ENCODE measurements at regions not wholly inside any gene's neighbourhood (a gene's known extent, or its start where the extent isn't known, plus 50 kb on each side); places are given as distances from the start of the nearest gene placed in this dataset.

DNA sequence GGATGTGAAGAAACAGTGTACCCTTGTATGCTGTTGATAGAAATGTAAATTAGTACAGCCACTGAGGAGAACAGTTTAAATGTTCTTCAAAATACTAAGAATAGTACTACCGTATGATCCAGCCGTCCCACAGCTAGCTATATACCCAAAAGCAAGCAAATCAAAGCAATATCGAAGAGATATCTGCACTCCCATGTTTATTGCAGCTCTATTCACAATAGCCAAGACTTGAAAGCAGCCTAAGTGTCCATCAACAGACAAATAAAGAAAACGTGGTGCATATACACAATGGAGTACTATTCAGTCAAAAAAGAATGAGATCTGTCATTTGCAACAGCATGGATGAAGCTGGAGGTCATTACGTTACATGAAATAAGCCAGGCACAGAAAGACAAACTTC lies 88.5 kb upstream of the SLC38A4 start:
- no peak for DNase-seq

DNA sequence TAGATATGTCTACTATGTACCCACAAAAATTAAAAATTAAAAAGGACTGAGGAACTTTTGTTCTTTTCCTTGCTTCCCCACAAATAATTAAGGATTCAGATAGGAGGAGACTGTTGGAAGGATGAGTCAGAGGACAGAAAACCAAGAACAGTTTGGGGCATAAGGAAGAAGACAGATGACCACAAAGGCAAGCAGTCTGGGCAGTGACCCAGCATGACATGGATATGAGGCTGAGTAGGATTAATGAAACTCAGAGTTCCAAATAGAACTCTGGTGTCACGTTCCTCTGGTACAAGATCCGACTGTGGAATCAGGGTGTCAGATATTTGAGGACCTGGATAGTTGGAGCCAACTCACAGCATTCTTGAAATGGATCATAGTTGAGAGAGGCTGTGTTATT lies 89.3 kb upstream of the SLC38A4 start:
- DNase-seq = no peak

DNA sequence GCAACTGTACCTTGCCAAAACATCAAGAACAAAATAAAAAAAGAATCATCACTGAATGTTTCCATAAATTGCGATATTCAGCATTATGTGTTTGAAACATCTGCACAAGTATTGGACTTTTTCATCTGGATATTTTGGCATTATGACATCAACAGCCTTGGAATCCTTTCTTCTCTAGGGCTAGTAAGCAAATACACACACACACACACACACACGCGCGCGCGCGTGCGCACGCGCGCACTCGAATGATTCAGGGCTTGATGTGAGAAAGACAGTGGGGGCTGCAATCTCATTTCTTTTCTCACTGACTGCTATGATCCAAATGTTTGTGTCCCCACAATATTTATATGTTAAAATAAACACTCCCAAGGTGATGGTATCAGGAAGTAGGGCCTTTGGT lies 90.0 kb upstream of the SLC38A4 start:
- no peak for DNase-seq

DNA sequence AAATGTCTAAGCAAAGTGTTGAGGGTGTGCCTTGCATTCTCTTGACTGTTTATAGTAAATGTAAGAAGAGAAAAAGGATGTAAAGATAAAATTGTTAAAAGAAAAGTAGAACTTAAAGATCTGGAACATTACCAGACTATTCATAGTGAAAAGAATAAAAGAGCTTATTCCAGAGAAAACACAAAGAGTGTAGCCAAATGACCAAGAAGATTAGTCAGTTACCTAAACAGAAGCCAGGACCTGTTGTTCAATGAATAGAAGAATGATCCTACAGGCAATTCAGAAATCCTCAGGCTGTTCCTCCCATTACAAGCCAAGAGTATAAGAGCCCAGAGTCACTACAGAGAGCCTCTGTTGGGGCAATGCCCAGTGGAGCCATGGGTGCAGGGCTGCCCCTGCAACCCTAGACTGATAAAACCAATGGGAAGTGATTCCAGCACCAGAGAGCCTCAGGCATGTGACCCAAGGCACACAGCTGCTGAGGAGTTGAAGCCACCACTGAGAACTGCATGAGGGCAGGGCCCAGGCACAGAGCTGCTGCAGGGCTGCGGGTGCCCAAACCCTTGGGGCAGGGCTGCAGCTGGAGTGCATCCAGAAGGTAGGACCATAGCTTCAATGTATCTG lies 91.1 kb upstream of the SLC38A4 start:
- DNase-seq = no peak

DNA sequence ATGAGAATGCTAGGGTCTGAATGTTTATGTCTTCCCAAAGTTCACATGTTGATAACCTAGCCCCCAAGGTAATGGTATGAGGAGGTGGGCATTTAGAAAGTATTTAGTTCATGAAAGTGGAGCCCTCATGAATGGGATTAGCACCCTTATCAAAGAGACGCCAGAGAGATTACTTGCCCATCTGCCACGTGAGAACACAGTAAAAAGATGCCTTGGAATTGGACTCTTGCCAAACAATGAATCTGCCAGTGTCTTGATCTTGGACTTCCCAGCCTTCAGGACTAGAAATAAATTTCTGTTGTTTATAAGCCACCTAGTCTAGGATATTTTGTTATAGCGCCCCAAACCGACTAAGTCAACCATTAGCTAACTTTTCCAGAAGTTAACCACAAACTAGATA lies 92.0 kb upstream of the SLC38A4 start:
- DNase-seq = peak; percentile 4

DNA sequence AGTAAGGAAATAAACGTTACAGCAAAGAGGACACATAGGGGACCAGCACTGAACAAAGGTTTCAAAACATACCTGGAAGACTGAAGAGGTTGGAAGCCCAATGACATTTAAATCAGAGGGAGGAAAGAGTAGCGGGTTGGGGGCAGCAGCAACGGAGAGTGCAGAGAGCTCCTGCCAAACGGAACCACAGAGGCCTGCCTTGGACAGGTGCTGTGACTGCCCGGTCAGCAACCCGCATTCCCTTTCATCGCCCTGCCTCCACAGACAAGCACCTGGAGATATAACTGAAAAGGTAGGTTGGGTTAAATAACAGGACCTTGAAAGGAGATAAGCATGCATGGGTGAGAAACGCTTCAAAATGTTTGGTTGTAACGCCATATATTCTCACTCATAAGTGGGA lies 92.8 kb upstream of the SLC38A4 start:
- DNase-seq = no peak

DNA sequence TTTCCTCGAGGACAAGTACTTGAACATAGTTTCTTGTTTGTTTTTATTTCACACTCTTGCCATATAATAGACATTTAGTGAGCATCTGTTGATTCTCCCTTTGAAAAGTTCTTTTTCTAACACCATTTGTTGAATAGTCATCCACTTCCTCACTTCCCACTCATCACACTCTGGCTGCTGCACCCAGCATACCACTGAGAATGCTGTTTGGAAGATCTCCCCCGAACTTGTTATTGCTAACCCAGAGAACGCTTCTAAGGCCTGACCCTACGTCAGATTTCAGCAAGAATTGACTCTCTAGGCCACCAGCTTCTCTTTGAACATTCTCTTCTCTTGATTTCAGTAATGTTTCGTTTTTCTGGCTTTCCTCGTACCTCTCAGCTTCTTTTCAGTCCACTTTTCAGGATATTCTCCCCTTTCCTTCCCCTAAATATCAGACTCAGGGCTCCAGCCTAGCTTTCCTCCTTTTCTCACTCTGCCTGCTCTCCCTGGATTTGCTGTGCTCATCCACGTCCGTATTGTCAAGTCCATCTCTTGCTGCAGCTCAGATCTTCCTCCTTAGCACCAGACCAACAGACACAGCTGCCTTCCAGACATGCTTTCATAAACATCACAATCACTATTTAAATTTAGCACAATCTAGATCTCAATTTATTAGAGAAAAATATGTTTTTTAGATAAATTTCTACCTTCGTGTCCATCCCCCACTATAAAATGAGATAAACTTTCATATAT lies 94.0 kb upstream of the SLC38A4 start:
- DNase-seq = no peak

DNA sequence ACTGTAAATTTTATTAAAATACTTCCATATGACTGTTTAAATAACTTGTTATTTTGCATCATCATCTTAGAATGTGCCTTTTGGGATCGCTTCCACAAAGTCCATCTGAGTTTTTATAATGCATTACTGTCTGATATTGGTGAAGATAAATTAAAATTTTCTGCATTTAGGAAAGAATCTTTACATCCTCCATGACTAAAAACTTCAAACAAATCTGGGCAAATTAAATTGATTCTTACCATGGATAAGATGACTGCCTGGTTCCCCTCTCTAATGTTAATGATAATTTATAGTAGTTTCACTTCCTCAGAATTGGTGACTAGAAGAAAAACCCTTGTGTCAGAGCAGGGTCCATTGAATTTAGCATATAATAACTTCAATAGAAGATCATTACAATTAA lies 94.7 kb upstream of the SLC38A4 start:
- DNase-seq = no peak

DNA sequence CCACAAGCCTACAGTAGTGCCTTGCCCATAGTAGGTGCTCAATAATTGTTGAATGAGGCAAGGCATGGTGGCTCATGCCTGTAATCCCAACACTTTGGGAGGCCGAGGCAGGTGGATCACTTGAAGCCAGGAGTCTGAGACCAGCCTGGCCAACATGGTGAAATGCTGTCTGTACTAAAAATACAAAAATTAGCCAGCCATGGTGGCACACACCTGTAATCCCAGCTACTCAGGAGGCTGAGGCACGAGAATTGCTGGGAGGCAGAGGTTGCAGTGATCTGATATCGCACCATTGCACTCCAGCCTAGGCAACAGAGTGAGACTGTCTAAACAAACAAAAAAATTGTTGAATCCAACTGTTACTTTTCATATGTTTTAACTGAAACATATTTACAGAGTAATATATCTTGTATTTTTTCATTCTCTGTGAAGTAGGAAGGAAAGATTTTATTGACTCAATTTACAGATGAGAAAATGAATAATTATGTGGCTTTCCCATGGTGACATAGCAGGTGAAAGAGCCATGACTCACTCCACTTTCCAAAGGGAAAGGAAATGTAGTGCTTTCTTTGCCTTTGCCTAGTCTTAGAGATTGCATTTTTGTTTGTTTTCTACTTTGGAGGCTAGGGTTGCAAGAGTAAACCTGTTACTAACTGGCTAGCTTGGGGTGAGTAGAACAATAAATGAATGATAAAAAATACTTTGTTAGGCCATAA lies 95.4 kb upstream of the SLC38A4 start:
- DNase-seq = no peak

DNA sequence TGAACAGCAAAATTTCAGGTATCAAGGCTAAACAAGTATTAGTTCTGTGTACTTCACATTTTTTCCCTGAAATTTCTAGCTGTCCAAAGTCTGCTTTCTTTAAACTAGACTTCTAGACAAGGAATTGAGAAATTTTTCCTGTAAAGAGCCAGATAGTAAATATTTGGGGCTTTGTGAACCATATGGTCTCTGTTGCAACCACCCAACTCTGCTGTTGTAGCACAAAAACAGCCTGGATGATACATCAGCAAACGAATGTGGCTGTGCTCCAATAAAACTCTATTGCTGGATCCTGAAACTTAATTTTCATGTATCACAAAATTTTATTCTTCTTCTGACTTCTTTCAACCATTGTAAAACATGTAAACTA lies 96.0 kb upstream of the SLC38A4 start:
- DNase-seq = no peak

DNA sequence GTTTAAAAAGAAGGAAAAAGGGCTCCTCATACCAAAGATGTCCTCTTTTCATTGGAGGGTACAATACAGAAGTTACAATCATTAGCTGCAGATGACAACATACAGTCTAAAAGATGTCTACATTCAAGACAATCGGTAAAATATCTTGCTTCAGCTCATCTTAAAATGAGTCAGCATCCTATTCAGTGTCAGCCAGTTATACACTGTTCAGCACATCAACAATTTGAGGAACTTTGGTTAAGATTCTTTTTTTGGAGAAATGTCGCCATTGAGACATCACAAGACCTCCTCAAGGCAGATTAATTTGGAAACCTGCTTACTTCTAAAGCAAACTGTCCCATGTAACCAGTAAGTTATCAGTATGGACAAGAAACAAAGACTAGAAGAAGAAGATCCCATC lies 100.7 kb upstream of the SLC38A4 start:
- DNase-seq = no peak

DNA sequence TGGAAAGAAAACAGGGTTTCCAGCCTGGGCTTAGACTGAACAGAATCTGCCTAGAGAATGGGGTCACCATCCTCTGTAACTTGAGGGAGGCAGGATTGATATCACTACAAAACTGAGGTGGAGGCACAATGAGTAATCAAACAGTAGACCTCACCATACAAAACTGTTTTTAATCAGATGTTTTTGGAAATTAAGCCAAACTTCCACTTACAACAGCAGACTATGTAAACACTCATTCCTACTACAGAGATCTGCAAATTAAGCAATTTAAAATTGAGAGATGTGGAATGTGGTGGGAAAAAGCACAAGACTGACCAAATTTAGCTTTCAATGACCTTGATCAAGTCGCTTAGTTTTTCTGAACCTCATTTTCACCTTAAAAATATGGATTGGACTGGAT lies 104.3 kb upstream of the SLC38A4 start:
- DNase-seq = no peak

DNA sequence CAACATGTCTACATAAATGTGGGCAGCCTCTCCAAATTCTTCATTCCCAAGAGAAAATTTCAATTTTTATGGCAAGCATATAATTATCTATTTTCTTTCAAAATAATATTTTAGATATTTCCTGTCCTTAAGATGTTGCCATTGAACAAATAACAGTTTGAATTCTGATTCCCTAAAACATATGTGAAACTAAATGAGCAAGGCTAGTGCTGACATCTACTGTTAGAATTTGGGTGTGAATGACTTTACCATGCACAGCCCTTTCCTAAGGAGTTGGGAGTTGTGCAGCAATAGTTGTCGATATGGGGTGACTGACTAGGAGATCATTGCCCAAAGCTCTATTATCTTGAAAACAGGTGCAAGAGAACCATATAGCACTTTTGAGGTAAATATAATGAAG lies 108.2 kb upstream of the SLC38A4 start:
- DNase-seq = peak; percentile 41

DNA sequence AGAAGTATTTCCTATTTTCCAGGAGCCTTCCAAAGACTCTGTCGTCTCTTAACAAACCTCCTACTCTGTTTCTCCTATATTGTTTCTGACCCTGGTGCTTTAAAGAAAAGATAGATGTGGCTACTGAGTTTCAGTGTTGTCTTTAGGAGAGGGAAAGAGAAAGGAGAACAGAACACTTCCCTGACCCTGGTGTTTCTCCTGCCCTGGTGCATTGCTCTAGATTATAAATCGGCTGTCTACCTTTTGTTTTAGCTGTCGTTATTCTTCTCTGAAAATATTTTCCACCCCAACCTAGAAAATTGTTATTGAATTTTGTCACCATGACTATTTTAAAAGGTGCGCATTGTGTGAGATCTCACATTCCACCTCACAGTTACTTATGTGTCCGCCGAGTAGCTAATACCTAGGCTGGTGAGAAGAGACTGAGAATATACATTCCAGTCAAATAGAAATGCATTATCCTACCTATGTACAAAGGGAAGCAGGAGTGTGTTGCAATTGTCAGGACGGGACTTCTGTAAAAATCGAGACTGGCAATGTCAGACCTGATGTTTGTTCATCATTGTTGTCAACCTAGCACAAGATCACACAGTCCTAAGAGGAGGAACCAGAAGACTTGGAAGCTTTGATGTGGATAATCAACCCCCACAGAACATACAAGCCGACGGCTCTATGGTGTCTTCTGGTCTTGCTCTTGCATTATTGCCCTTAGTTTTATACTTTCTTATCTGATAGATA lies 108.7 kb upstream of the SLC38A4 start:
- no peak for DNase-seq

DNA sequence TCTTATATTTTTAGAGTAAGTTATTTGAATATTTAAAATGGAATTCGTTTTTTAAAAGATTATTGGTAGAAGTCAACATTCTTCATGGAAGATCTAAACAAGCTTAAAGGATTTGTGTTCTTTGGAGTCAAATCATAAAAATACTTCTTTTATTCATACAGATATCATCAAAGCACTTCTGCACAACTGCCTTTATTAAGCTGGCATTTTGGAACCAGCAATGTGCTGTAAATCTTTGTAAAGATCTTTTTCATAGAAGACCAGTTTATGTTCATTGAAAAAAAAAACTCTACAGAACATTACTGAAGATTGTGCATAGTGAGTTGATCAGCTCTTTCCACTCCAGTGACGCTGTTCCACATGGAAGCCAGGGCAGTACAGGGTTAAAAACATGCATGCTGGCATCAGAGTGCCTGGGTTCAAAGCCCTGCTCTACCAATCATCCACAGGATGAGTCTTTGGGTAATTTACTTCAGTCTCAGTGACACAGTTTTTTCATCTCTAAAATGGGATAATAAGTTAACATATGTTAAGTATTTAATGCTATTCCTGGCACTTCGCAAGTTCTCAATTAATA lies 109.6 kb upstream of the SLC38A4 start:
- no peak for DNase-seq

DNA sequence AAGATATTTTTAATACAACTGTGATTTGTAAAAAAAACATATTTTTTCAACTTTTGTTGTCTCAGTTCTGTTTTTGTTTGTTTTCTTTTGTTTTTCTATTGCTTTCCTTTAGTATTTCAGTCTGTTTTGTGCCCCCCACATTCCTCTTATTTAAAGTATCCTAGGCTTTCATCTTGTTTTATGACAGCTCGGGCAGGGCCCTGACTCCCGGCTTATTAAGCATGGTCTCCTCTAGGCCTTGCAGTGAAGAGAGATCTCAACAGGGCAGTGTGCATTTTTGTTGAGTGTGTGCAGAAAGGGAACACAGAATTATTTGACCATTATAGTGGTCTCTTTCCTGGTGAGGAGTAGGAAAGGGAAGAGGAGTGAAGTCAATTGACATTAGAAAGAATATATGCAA lies 110.2 kb upstream of the SLC38A4 start:
- no peak for DNase-seq

DNA sequence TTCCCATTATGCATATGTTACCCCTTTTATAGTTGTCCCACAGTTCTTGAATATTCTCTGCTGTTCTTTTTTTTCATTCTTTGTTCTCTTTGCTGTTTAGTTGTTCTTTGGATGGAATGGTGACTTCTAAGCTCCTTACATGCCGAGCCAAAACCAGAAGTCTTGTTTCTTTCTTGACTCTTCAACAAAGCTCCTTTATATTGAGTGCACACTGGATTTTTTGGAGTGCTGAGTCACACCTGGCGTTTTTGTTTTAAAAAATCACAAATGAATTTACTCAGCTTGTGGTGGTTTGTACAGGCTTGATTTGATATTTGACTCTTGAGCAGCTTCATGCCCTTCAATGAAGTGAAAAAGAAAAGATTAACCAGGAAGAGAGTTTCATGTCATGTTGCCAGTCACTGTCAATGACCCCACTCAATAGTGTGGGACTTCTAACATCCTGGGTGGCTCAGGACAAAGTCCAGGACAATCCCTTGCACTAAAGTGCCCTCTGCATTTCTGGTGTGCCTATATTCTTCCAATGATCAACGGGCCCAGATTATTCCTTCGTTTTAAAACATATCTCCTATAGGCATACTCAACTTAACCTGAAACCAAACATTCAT lies 112.4 kb upstream of the SLC38A4 start:
- no peak for DNase-seq

DNA sequence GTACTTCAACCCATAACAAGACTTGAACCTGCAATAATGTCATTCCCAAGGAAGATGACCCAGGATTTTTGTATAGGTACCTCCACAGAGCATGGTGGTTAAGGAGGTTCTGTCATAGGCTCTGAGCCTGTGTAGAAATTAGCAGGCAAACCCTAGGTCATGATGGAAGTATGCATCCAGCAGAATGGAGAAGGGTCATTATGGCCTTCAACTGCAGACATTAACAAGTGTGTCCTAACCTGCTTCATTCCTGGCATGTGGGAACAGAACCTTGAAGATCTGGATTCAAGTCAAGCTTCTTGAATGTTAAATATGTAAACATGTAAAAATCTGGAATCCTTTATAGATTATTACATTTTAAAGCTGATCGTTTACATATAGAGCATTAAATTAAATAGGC lies 116.2 kb upstream of the SLC38A4 start:
- DNase-seq = no peak

DNA sequence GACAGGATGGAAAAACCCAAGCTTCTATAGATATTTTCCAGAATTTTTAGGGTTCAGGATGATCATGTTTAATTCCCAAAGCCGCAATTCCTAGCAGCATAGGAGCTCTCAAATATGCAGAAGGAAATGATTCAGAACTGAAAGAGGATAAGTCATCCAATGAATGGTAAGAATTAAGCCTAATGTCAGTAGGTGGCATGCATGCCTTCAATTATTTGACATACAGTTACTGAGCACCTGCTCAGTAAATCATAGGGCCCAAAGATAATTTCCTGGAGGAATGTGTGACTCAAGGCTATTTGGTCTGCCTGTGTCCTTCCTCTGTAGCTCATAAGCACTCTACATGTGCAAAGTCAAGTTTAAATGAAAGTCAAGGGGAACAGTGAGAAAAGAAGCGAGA lies 116.8 kb upstream of the SLC38A4 start:
- no peak for DNase-seq

DNA sequence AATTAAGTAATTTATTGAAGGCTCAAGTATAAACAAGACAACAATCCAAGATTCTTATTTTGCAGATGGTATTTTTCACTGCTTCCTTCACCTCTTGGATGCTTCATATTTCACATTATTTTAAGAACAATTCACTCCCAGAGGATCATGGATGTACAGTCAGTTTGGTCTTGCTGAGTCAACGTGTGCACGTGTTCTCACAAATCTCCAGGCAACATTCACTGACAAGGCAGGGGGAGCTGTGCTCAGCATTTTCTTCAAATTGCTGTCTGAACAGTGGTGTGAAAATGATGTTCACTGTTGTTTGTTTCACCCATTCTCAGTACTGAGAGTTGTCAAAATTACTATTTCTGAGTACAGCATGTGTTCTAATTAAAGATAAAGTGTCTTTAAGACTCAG lies 118.3 kb upstream of the SLC38A4 start:
- no peak for DNase-seq

DNA sequence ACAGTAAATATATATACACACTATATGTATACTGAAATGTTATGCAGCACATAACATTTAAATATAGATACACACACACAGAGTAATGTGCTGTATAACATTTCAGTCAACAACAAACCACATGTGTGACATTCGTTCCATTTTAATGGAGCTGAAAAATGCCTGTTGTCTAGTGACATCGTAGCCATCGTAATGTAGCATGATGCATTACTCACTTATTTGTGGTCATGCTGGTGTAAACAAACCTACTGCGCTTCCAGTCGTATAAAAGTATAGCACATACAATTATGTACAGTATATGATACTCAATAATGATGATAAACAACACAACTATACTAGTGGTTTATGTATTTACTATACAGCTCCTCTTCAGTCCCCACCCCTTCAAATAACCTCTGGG lies 119.0 kb upstream of the SLC38A4 start:
- DNase-seq = no peak

DNA sequence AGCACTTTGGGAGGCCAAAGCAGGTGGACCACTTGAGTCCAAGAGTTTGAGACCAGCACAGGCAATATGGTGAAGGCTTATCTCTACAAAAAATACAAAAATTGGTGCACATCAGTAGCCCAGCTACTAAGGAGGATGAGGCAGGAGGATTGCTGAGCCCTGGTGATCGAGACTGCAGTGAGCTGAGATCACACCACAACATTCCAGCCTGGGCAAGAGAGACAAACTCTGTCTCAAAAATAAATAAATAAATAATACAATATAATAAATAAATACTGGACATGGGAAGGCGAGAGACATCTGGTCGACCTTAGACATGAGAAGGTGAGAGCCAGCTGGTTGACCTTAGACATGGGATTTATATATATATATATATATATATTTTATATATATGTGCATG lies 119.8 kb upstream of the SLC38A4 start:
- no peak for DNase-seq

DNA sequence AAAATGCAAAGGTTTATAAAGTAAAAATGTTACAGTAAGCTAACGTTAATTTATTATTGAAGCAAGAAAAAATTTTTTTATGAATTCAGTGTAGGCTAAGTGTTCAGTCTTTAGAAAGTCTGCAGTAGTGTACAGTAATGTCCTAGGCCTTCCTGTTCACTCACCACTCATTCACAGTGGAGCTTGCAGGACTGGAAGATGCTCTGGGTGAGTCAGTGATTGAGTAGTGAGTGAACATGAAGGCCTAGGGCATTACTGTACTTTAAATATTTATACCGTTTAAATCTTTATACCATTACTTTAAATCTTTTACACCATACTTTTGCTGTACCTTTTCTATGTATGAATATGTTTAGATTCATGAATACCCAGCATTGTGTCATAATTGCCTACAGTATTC lies 120.3 kb upstream of the SLC38A4 start:
- DNase-seq = no peak

All from NCI-H1105 treated with DMSO at 0.1 percent for 48 hours (cell line).